Osteoblast (primary cell): ENCODE measurements at regions not wholly inside any gene's neighbourhood (a gene's known extent, or its start where the extent isn't known, plus 50 kb on each side); places are given as distances from the start of the nearest gene placed in this dataset.

ENCODE experiments used
- DNase-seq: peaks from one replicate; pipeline ENCODE4 v3.0.0; 2011; ENCODE audit warnings: low spot score, mixed read lengths; ENCODE audit not compliant: insufficient read length; ENCODE audit errors: missing footprints
- H2AFZ ChIP-seq: 2 replicates; pipeline ENCODE4 v1.6.0; 2011; ENCODE audit warnings: mild to moderate bottlenecking, low read length
- H3K27ac ChIP-seq: 2 replicates; pipeline ENCODE4 v1.5.1; 2011; ENCODE audit warnings: mild to moderate bottlenecking, low read depth, low read length, moderate library complexity
- H3K27me3 ChIP-seq: 2 replicates; pipeline ENCODE4 v1.6.0; 2012; ENCODE audit warnings: mild to moderate bottlenecking, control low read depth, inconsistent platforms, low read length, moderate library complexity; ENCODE audit not compliant: insufficient read depth
- H3K36me3 ChIP-seq: 2 replicates; pipeline ENCODE4 v1.5.1; 2011; ENCODE audit warnings: mild to moderate bottlenecking, low read length, control low read depth, moderate library complexity; ENCODE audit not compliant: insufficient read depth
- H3K4me1 ChIP-seq: 2 replicates; pipeline ENCODE4 v1.5.1; 2011; ENCODE audit warnings: mild to moderate bottlenecking, low read length, control low read depth, moderate library complexity; ENCODE audit not compliant: insufficient read depth
- H3K4me2 ChIP-seq: 2 replicates; pipeline ENCODE4 v1.6.0; 2011; ENCODE audit warnings: mild to moderate bottlenecking, low read length; ENCODE audit not compliant: insufficient read depth
- H3K4me3 ChIP-seq: fragments of 200-600 bp; sonication (generic); 3 replicates; pipeline ENCODE4 v1.5.1; 2012; ENCODE audit warnings: mild to moderate bottlenecking, low read length, inconsistent platforms; ENCODE audit not compliant: insufficient read depth
- H3K79me2 ChIP-seq: 2 replicates; pipeline ENCODE4 v1.6.0; 2012; ENCODE audit warnings: mild to moderate bottlenecking, low read length, control low read depth, inconsistent platforms; ENCODE audit not compliant: insufficient read depth
- H3K9me3 ChIP-seq: 2 replicates; pipeline ENCODE4 v1.5.1; 2011; ENCODE audit warnings: low read depth, low read length, control low read depth
- H4K20me1 ChIP-seq: 2 replicates; pipeline ENCODE4 v1.6.0; 2012; ENCODE audit warnings: mild to moderate bottlenecking, low read length, control low read depth; ENCODE audit not compliant: insufficient read depth
- TF ChIP-seq, protein P1 (sequence below): IDR thresholded peaks from 2 replicates; pipeline ENCODE4 v1.5.1; 2011; ENCODE audit warnings: mild to moderate bottlenecking, low read depth, low read length, moderate library complexity; ENCODE audit errors: extremely low read depth

DNA sequence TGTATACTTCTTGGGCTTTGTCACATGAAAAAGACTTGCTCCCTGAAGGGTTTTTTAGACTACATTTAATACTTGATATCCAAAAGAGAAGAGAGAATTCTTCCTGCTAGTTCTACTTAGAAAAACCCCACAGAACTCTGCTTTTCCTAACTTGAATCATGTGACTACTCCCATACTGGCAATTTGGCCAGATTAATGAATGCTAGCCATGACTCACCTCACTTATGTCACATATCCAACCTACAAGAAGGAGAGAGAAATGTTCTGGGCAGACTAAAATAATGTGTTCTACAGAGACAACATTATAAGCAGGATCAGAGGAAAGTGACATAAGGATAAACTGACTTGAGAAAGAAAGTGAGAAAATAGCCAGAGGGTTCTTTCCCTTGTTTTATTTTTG, 249.3 kb upstream of the GULP1 start:
- no peaks in the 10 kb centered on the region for H4K20me1 ChIP-seq
- no peaks in the 10 kb centered on the region for H3K27me3 ChIP-seq
- TF ChIP-seq, protein P1, sequence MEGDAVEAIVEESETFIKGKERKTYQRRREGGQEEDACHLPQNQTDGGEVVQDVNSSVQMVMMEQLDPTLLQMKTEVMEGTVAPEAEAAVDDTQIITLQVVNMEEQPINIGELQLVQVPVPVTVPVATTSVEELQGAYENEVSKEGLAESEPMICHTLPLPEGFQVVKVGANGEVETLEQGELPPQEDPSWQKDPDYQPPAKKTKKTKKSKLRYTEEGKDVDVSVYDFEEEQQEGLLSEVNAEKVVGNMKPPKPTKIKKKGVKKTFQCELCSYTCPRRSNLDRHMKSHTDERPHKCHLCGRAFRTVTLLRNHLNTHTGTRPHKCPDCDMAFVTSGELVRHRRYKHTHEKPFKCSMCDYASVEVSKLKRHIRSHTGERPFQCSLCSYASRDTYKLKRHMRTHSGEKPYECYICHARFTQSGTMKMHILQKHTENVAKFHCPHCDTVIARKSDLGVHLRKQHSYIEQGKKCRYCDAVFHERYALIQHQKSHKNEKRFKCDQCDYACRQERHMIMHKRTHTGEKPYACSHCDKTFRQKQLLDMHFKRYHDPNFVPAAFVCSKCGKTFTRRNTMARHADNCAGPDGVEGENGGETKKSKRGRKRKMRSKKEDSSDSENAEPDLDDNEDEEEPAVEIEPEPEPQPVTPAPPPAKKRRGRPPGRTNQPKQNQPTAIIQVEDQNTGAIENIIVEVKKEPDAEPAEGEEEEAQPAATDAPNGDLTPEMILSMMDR, result no peak
- H3K4me2 ChIP-seq, result no peak overlapping the region
- H3K27ac ChIP-seq, result no peak overlapping the region
- H3K4me1 ChIP-seq, result no peaks in the 10 kb centered on the region
- H3K79me2 ChIP-seq, result no peaks in the 10 kb centered on the region
- H3K9me3 ChIP-seq, result no peaks in the 10 kb centered on the region
- DNase-seq, result peak; percentile 66
- H3K4me3 ChIP-seq, result no peak overlapping the region
- H3K36me3 ChIP-seq, result no peaks in the 10 kb centered on the region
- H2AFZ ChIP-seq, result no peak overlapping the region

DNA sequence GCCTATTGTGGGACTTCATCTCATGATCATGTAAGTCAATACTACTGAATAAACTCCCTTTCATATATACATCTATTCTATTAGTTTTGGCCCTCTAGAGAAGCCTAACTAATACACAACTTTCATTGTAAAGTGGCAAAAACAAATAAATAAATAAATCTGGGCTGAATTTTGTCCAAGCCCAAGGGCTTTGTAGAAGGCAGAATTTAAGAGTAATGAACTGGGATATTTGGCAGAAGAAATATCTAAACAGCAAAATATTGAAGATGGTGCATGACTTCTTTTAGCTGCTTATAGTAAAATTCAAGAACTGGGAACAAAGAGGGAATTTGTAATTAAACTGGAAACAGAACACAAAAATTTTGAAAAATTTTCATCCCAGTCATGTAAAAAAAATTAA, 246.7 kb upstream of the GULP1 start:
- H3K4me2 ChIP-seq, result no peak overlapping the region
- H4K20me1 ChIP-seq, result no peaks in the 10 kb centered on the region
- H3K4me3 ChIP-seq, result no peak overlapping the region
- TF ChIP-seq, protein P1, result no peak
- no peaks in the 10 kb centered on the region for H3K79me2 ChIP-seq
- no peak for DNase-seq
- H3K36me3 ChIP-seq, result no peaks in the 10 kb centered on the region
- no peaks in the 10 kb centered on the region for H3K27me3 ChIP-seq
- no peak overlapping the region for H3K27ac ChIP-seq
- H3K4me1 ChIP-seq, result no peaks in the 10 kb centered on the region
- H3K9me3 ChIP-seq, result no peaks in the 10 kb centered on the region
- no peak overlapping the region for H2AFZ ChIP-seq

DNA sequence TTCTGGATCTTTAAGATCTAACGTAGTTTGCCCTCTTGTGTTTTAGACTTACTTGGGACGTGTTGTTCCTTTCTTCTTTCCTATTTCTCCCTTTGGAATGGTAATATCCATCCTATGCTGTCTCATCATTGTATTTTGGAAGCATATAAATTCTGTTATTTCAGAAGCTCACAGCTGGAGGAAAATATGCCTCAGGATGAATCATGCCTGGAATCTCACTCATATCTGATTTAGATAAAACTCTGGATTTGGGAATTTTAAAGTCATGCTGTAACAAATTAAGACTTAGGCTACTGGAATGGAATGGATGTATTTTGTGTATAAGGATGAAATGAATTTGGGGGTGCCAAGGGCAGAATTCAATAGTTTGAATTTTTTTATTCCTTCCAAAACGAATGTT, 245.2 kb upstream of the GULP1 start:
- Histone ChIP-seq H3K4me3 (no peak overlapping the region), H3K27ac (no peak overlapping the region), H4K20me1 (no peaks in the 10 kb centered on the region), H3K4me1 (no peaks in the 10 kb centered on the region), H3K79me2 (no peaks in the 10 kb centered on the region), H3K36me3 (no peaks in the 10 kb centered on the region), H2AFZ (no peak overlapping the region), H3K4me2 (no peak overlapping the region), H3K9me3 (no peaks in the 10 kb centered on the region), H3K27me3 (no peaks in the 10 kb centered on the region)
- no peak for DNase-seq
- TF ChIP-seq, protein P1, result no peak

DNA sequence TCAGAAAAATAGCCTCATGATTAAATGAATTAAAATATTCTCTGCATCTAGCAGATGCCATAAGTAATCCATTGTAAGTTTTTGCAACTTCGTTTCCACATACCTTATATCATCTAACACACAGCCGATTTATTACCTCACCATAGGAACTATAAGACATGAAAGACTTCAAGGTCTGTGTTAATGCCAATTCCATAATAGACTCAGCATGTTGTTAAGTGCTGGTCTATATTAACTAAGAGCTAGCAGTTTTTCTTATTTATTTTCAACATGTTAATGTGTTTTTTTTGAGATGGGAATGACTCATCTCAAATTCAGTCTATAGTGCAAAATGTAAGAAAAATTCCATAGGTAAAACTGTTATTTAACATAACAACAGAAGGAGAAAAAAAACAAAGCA, 243.9 kb upstream of the GULP1 start:
- H3K27me3 ChIP-seq, result no peaks in the 10 kb centered on the region

More for the DNA sequence above, 243.9 kb upstream of the GULP1 start:
- no peak overlapping the region for H2AFZ ChIP-seq
- H3K4me3 ChIP-seq, result no peak overlapping the region
- H3K79me2 ChIP-seq, result no peaks in the 10 kb centered on the region
- TF ChIP-seq, protein P1, result no peak
- no peaks in the 10 kb centered on the region for H3K4me1 ChIP-seq
- H3K27ac ChIP-seq, result no peak overlapping the region
- no peaks in the 10 kb centered on the region for H4K20me1 ChIP-seq
- H3K4me2 ChIP-seq, result no peak overlapping the region
- no peaks in the 10 kb centered on the region for H3K36me3 ChIP-seq
- DNase-seq, result no peak
- no peaks in the 10 kb centered on the region for H3K9me3 ChIP-seq
